ENCODE measurements at regions not wholly inside any gene's neighbourhood (a gene's known extent, or its start where the extent isn't known, plus 50 kb on each side); places are given as distances from the start of the nearest gene placed in this dataset.

DNA sequence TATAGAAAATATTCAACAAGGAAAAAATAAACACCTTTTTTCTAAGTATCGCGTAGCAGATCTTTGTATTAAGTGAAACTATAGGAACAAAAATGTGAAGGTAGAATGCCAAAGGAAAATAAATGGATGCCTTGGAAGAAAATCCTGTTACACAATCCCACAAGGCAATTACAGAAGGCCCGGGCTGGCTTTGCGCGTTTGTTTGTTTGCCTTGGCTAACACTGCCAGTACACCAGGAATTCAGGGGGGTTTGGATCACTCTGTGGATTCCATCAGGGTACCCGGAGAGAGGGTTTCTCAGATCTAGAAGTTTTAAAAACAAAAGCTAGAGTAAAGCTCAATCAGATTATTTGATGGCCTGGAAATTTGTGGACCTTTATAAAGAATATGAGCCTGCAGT lies 478.3 kb downstream of the FBXO15 start:
- TF ChIP-seq EZH2phosphoT487 (IDR thresholded peaks at IDR 0.05; ENCODE audit: low read depth, severe bottlenecking, unreplicated experiment) (no peak), EZH2 (IDR thresholded peaks at IDR 0.05; ENCODE audit: borderline replicate concordance) (no peak)
- TF ChIP-seq, protein P1, sequence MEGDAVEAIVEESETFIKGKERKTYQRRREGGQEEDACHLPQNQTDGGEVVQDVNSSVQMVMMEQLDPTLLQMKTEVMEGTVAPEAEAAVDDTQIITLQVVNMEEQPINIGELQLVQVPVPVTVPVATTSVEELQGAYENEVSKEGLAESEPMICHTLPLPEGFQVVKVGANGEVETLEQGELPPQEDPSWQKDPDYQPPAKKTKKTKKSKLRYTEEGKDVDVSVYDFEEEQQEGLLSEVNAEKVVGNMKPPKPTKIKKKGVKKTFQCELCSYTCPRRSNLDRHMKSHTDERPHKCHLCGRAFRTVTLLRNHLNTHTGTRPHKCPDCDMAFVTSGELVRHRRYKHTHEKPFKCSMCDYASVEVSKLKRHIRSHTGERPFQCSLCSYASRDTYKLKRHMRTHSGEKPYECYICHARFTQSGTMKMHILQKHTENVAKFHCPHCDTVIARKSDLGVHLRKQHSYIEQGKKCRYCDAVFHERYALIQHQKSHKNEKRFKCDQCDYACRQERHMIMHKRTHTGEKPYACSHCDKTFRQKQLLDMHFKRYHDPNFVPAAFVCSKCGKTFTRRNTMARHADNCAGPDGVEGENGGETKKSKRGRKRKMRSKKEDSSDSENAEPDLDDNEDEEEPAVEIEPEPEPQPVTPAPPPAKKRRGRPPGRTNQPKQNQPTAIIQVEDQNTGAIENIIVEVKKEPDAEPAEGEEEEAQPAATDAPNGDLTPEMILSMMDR (IDR thresholded peaks at IDR 0.05; ENCODE audit: poor library complexity) = no peak
- Histone ChIP-seq H3K9me2 (replicated peaks; ENCODE audit: insufficient read depth) (no peaks in the 10 kb centered on the region), H4K20me1 (ENCODE audit: insufficient read depth, poor library complexity, severe bottlenecking) (no peaks in the 10 kb centered on the region), H3K4me3 (no peak overlapping the region), H3K9me3 (ENCODE audit: low read depth) (no peaks in the 10 kb centered on the region), H3K36me3 (replicated peaks; ENCODE audit: insufficient read depth, low read depth) (no peaks in the 10 kb centered on the region), H3K27me3 (no peaks in the 10 kb centered on the region), H2AFZ (no peak overlapping the region), H3K4me1 (ENCODE audit: insufficient read depth) (no peaks in the 10 kb centered on the region), H3K79me2 (no peaks in the 10 kb centered on the region), H3K4me2 (no peak overlapping the region), H3K27ac (no peak overlapping the region)
- DNase-seq (ENCODE audit: low spot score) = no peak
- WGBS (ENCODE audit: low lambda C conversion rate, missing lambda C conversion rate) = 62% methylated on average over 6 of the region's 6 CpGs

- Histone ChIP-seq H3K9me3 (ENCODE audit: low read depth) (no peaks in the 10 kb centered on the region), H3K4me1 (ENCODE audit: insufficient read depth) (no peaks in the 10 kb centered on the region), H3K27ac (no peak overlapping the region), H3K27me3 (no peaks in the 10 kb centered on the region), H3K4me3 (no peak overlapping the region), H3K9me2 (replicated peaks; ENCODE audit: insufficient read depth) (no peaks in the 10 kb centered on the region), H3K79me2 (no peaks in the 10 kb centered on the region), H4K20me1 (ENCODE audit: insufficient read depth, poor library complexity, severe bottlenecking) (no peaks in the 10 kb centered on the region), H3K36me3 (replicated peaks; ENCODE audit: insufficient read depth, low read depth) (no peaks in the 10 kb centered on the region), H3K4me2 (no peak overlapping the region), H2AFZ (no peak overlapping the region)
- WGBS (ENCODE audit: low lambda C conversion rate, missing lambda C conversion rate) = 70% methylated on average over 1 of the region's 1 CpG
- DNase-seq (ENCODE audit: low spot score) = no peak
- TF ChIP-seq EZH2phosphoT487 (IDR thresholded peaks at IDR 0.05; ENCODE audit: low read depth, severe bottlenecking, unreplicated experiment) (no peak), EZH2 (IDR thresholded peaks at IDR 0.05; ENCODE audit: borderline replicate concordance) (no peak)
- TF ChIP-seq, protein P1 (IDR thresholded peaks at IDR 0.05; ENCODE audit: poor library complexity) = no peak
Measured at GRCh38 chr18:73668051-73668450, 479.6 kb downstream of the FBXO15 start.

DNA sequence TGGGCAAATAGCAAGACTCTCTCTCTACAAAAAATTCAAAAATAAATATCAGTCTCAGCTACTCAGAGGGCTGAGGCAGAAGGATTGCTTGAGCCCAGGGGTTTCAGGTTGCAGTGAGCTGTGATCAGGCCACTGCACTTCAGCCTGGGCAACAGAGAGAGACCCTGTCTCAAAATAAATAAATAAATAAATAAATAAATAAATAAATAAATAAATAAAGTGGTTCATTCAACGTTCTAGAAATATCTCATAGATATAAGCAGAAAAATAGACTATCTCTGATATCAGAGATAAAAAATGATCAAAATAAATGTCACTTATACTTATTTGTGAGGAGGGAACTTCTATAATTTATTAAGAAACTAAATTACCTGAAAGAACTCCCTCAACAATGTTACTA lies 480.9 kb downstream of the FBXO15 start:
- Histone ChIP-seq H3K9me3 (ENCODE audit: low read depth) (no peaks in the 10 kb centered on the region), H3K79me2 (no peaks in the 10 kb centered on the region), H3K27ac (no peak overlapping the region), H3K9me2 (replicated peaks; ENCODE audit: insufficient read depth) (no peaks in the 10 kb centered on the region), H3K36me3 (replicated peaks; ENCODE audit: insufficient read depth, low read depth) (no peaks in the 10 kb centered on the region), H4K20me1 (ENCODE audit: insufficient read depth, poor library complexity, severe bottlenecking) (no peaks in the 10 kb centered on the region), H3K4me3 (no peak overlapping the region), H3K27me3 (no peaks in the 10 kb centered on the region), H3K4me2 (no peak overlapping the region), H2AFZ (no peak overlapping the region), H3K4me1 (ENCODE audit: insufficient read depth) (no peaks in the 10 kb centered on the region)
- no peak for DNase-seq (ENCODE audit: low spot score)
- WGBS (ENCODE audit: low lambda C conversion rate, missing lambda C conversion rate) = 88% methylated on average over 1 of the region's 1 CpG
- TF ChIP-seq EZH2phosphoT487 (IDR thresholded peaks at IDR 0.05; ENCODE audit: low read depth, severe bottlenecking, unreplicated experiment) = no peak
- no peak for TF ChIP-seq EZH2 (IDR thresholded peaks at IDR 0.05; ENCODE audit: borderline replicate concordance)
- TF ChIP-seq, protein P1 (IDR thresholded peaks at IDR 0.05; ENCODE audit: poor library complexity) = no peak

DNA sequence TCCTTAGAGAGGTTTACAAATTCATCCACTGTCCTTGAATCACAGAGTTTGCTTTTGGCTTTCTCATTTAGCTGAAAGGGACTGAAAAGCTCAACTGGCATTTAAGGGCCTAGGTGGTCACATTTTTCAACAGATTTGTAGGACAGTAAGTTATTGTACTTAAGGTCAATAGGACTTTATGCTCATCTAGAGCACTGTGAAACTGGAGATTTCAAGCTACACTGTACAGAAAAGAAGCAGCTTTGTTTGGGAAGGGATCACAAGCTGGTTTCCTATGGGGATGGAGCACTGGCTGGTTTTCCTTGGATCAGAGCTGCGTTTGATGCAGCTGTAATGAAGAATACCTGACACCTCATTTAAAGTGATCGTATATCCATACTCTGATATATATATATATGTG lies 482.7 kb downstream of the FBXO15 start:
- Histone ChIP-seq H3K27me3 (no peaks in the 10 kb centered on the region), H3K79me2 (no peaks in the 10 kb centered on the region), H3K9me3 (ENCODE audit: low read depth) (no peaks in the 10 kb centered on the region), H3K4me1 (ENCODE audit: insufficient read depth) (no peaks in the 10 kb centered on the region), H3K9me2 (replicated peaks; ENCODE audit: insufficient read depth) (no peaks in the 10 kb centered on the region), H3K4me3 (no peak overlapping the region), H2AFZ (no peak overlapping the region), H3K4me2 (no peak overlapping the region), H4K20me1 (ENCODE audit: insufficient read depth, poor library complexity, severe bottlenecking) (no peaks in the 10 kb centered on the region), H3K27ac (no peak overlapping the region), H3K36me3 (replicated peaks; ENCODE audit: insufficient read depth, low read depth) (no peaks in the 10 kb centered on the region)
- DNase-seq (ENCODE audit: low spot score) = no peak
- TF ChIP-seq, protein P1 (IDR thresholded peaks at IDR 0.05; ENCODE audit: poor library complexity) = no peak
- TF ChIP-seq EZH2 (IDR thresholded peaks at IDR 0.05; ENCODE audit: borderline replicate concordance) (no peak), EZH2phosphoT487 (IDR thresholded peaks at IDR 0.05; ENCODE audit: low read depth, severe bottlenecking, unreplicated experiment) (no peak)
- WGBS (ENCODE audit: low lambda C conversion rate, missing lambda C conversion rate) = 86% methylated on average over 2 of the region's 2 CpGs

Measured in hepatocyte (in vitro differentiated cells).